ENCODE measurements at regions not wholly inside any gene's neighbourhood (a gene's known extent, or its start where the extent isn't known, plus 50 kb on each side); places are given as distances from the start of the nearest gene placed in this dataset.

GRCh38 chr11:122344215-122344614 is 228.2 kb upstream of the BLID start:
- peak; percentile 70 for DNase-seq

GRCh38 chr11:122343210-122343609 is 227.2 kb upstream of the BLID start:
- DNase-seq: no peak

GRCh38 chr11:122342089-122342744 is 226.2 kb upstream of the BLID start:
- DNase-seq: no peak

- no peak for DNase-seq
Observed at GRCh38 chr11:122341477-122341876, 225.5 kb upstream of the BLID start.

GRCh38 chr11:122340607-122341290 is 224.7 kb upstream of the BLID start:
- DNase-seq: no peak

GRCh38 chr11:122339436-122340060 is 223.5 kb upstream of the BLID start:
- DNase-seq: no peak

- DNase-seq: no peak
Observed at GRCh38 chr11:122337704-122338103, 221.7 kb upstream of the BLID start.

- DNase-seq: no peak
Observed at GRCh38 chr11:122337241-122337640, 221.2 kb upstream of the BLID start.

GRCh38 chr11:122336706-122337105 is 220.7 kb upstream of the BLID start:
- DNase-seq: no peak

- peak; percentile 39 for DNase-seq
Observed at GRCh38 chr11:122334546-122335339, 218.7 kb upstream of the BLID start.

- DNase-seq: no peak
Observed at GRCh38 chr11:122333467-122333866, 217.5 kb upstream of the BLID start.

- no peak for DNase-seq
Observed at GRCh38 chr11:122331079-122331478, 215.1 kb upstream of the BLID start.

- no peak for DNase-seq
Observed at GRCh38 chr11:122330279-122330965, 214.4 kb upstream of the BLID start.

- no peak for DNase-seq
Observed at GRCh38 chr11:122327528-122327927, 211.5 kb upstream of the BLID start.

GRCh38 chr11:122323754-122324421 is 207.9 kb upstream of the BLID start:
- DNase-seq: no peak

- DNase-seq: no peak
Observed at GRCh38 chr11:122322329-122322728, 206.3 kb upstream of the BLID start.

GRCh38 chr11:122320671-122321070 is 204.7 kb upstream of the BLID start:
- no peak for DNase-seq

GRCh38 chr11:122319691-122320620 is 203.9 kb upstream of the BLID start:
- no peak for DNase-seq

- DNase-seq: no peak
Observed at GRCh38 chr11:122319085-122319484, 203.1 kb upstream of the BLID start.

- peak; percentile 72 for DNase-seq
Observed at GRCh38 chr11:122317305-122317704, 201.3 kb upstream of the BLID start.

GRCh38 chr11:122313581-122313980 is 197.6 kb upstream of the BLID start:
- no peak for DNase-seq

All from right hindlimb (tissue), 1 donor.